LNCAP (cell line): ENCODE measurements at regions not wholly inside any gene's neighbourhood (a gene's known extent, or its start where the extent isn't known, plus 50 kb on each side); places are given as distances from the start of the nearest gene placed in this dataset.

Experiments used
- TF ChIP-seq, protein P1 (sequence below): fragments of 450-650 bp; IDR thresholded peaks from 2 replicates; pipeline ENCODE4 v1.5.1; 2017; ENCODE audit warnings: mild to moderate bottlenecking

DNA sequence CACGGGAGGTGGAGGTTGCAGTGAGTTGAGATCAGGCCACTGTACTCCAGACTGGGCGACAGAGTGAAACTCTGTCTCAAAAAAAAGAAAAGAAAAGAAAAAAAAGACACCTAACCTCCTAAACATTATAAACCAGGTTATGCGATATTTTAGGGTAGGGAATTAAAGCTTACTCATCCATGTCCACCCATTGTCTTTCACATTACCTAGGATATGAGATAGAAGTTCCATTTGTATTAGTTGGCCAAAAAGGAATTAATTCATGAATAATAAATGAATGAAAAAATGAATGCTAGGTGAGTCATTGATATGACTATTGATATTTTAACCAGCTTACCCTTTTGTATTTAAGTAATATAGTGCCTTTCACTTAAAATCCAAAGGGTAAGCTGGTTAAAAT, 132.9 kb downstream of the FAM161A start:
- TF ChIP-seq, protein P1, sequence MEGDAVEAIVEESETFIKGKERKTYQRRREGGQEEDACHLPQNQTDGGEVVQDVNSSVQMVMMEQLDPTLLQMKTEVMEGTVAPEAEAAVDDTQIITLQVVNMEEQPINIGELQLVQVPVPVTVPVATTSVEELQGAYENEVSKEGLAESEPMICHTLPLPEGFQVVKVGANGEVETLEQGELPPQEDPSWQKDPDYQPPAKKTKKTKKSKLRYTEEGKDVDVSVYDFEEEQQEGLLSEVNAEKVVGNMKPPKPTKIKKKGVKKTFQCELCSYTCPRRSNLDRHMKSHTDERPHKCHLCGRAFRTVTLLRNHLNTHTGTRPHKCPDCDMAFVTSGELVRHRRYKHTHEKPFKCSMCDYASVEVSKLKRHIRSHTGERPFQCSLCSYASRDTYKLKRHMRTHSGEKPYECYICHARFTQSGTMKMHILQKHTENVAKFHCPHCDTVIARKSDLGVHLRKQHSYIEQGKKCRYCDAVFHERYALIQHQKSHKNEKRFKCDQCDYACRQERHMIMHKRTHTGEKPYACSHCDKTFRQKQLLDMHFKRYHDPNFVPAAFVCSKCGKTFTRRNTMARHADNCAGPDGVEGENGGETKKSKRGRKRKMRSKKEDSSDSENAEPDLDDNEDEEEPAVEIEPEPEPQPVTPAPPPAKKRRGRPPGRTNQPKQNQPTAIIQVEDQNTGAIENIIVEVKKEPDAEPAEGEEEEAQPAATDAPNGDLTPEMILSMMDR = no peak

DNA sequence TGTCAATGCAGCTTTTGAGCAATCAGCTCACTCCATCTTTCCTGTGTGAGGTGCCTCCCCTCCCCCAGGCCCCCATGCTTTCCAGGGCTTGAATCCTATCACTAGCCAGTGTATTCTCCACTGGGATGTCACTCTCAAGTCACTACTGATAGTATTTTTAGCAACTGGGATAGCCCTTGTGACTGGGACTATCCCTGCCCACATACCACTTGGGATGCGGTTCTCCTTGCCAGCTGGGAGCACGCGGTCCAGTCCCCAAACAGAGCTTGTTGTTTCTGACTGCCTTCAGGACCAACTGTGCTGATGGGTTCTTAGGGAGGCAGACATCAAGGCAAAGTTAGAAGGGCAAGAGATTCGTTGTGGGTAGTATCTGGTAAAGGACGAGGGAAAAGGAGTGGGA, 134.9 kb downstream of the FAM161A start:
- TF ChIP-seq, protein P1 = no peak

GRCh38 chr2:61715506-61715905, 138.4 kb downstream of the FAM161A start:
- TF ChIP-seq, protein P1 = no peak

DNA sequence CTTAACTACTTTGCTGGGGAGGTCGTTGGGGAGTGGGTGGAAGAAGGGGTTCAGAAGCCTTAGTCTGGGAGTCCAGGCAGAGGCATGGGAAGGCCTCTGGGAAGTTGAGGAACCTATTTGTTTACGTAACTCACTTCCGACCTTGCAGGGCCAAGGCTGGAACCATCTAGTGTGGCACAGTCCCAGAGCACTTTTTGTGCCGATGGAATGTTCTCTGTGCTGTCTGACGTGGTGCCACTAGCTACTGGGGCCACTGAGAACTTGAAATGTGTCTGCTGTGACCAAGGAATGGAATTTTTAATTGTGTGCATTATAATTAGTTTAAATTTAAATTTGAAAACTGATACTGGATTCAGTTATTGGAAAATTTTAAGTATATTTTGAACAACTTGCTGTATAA, 139.7 kb downstream of the FAM161A start:
- TF ChIP-seq, protein P1 = no peak

GRCh38 chr2:61713457-61713856, 140.4 kb downstream of the FAM161A start:
- TF ChIP-seq, protein P1 = no peak

GRCh38 chr2:61712060-61712459, 141.8 kb downstream of the FAM161A start:
- TF ChIP-seq, protein P1 = no peak

DNA sequence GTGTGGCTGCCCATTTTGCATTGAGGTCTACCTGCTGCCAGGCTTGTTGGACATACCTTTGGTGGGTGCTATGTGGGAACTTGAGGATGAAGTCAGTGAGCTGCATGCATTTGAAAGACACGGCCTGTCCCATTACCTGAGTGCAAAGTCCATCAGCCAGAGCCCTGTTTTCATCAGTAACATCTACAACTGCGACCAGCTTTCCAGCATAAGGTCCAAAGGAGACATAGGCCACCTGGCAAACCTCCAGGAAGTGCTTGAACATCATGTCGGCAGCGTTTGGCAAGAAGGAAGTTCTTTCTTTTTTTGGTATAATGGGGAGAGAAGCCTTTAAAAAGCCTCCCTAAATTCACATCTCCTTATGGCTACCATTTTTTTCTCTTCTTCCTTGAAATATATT, 143.1 kb downstream of the FAM161A start:
- TF ChIP-seq, protein P1 = no peak
